Fibroblast of villous mesenchyme (primary cell): ENCODE measurements at regions not wholly inside any gene's neighbourhood (a gene's known extent, or its start where the extent isn't known, plus 50 kb on each side); places are given as distances from the start of the nearest gene placed in this dataset.

ENCODE experiments used
- DNase-seq: peaks from one replicate; pipeline ENCODE4 v3.0.0-alpha.2; 2010; ENCODE audit warnings: low read depth
- H3K4me3 ChIP-seq: 2 replicates; pipeline ENCODE4 v1.5.1; 2011; ENCODE audit warnings: low read depth, mild to moderate bottlenecking, low read length
- TF ChIP-seq, protein P1 (sequence below): IDR thresholded peaks from 2 replicates; pipeline ENCODE4 v1.5.1; 2012; ENCODE audit warnings: low read depth, mild to moderate bottlenecking, low read length; ENCODE audit not compliant: insufficient read depth

DNA sequence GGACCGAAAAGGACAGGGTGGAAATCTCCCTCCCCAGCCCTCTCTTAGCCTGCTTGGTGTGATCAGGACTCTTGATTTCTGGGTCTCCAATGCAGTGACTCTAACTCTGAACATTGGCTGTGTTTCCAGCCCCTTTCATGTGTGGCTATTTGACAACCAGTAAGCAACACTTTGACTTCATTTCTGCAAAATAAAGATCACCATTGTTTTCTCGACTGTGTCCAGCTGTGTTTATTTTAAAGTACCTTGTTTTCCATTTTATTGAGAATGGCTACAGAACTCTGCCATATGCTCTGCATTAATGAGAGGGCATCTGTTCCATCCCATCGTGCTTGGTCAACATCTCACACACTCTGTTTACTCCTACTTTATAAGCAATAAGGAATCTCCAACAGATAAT, 60.9 kb upstream of the TAGAP start:
- no peak overlapping the region for H3K4me3 ChIP-seq
- peak; percentile 4 for DNase-seq
- TF ChIP-seq, protein P1, sequence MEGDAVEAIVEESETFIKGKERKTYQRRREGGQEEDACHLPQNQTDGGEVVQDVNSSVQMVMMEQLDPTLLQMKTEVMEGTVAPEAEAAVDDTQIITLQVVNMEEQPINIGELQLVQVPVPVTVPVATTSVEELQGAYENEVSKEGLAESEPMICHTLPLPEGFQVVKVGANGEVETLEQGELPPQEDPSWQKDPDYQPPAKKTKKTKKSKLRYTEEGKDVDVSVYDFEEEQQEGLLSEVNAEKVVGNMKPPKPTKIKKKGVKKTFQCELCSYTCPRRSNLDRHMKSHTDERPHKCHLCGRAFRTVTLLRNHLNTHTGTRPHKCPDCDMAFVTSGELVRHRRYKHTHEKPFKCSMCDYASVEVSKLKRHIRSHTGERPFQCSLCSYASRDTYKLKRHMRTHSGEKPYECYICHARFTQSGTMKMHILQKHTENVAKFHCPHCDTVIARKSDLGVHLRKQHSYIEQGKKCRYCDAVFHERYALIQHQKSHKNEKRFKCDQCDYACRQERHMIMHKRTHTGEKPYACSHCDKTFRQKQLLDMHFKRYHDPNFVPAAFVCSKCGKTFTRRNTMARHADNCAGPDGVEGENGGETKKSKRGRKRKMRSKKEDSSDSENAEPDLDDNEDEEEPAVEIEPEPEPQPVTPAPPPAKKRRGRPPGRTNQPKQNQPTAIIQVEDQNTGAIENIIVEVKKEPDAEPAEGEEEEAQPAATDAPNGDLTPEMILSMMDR: no peak

DNA sequence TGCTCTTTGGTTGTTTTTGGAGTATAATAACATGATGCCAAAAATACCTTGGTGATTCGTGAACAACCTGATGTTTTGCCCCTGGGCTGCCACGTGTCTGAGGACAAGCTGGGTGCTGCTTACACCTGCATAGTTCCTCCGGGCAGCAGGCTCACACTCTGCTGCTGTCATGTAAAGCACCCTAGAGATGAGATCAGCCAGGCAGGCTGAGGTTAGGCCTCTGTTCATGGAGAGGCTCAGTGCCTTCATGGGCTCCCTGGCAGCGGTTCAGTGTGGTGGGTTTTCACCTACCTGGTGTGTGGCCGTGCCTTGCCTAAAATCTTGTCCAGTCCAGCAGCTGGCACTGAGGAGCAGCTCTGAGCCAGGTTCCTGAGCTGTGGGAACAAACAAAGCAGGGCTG, 60.1 kb upstream of the TAGAP start:
- TF ChIP-seq, protein P1: no peak
- DNase-seq: no peak
- H3K4me3 ChIP-seq: no peak overlapping the region

DNA sequence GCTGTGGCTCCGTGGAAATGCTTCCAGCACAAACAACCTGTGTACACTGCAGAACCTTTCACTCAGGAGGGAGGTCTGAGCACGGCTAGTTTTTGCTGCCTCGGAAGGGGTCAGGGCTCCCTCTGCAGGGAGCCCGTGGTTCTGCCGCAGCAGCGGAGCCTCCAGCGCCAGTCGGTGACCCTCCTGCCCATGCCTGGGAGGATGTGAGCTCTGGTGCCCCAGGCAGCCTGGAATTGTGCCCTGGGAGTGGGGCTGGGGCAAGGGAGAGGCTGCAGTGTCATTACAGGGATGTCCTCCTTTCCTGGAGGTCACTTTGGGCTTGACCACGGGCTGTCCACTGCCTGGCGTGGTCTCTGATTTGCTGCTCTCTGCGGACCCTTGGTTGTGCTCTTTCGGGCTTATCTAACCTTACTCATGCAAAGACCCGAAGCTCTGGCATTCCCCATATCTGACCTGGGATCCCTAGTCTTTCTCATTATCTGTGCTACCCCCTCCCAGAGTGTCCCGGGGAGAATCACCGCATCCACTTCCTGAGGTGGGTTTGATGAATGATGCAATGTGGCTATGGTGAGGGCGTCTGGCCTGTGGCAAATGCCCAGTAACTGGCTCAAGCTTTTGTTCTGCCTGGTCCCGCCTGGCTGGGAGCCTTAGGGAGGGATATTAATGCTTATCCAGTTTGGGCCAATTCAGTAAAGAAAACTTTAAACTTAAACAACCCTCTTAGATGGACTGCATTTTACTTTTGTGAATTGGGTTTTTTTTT, 59.6 kb upstream of the TAGAP start:
- TF ChIP-seq, protein P1: peak; percentile 96
- H3K4me3 ChIP-seq: no peak overlapping the region
- peak; percentile 40 for DNase-seq

DNA sequence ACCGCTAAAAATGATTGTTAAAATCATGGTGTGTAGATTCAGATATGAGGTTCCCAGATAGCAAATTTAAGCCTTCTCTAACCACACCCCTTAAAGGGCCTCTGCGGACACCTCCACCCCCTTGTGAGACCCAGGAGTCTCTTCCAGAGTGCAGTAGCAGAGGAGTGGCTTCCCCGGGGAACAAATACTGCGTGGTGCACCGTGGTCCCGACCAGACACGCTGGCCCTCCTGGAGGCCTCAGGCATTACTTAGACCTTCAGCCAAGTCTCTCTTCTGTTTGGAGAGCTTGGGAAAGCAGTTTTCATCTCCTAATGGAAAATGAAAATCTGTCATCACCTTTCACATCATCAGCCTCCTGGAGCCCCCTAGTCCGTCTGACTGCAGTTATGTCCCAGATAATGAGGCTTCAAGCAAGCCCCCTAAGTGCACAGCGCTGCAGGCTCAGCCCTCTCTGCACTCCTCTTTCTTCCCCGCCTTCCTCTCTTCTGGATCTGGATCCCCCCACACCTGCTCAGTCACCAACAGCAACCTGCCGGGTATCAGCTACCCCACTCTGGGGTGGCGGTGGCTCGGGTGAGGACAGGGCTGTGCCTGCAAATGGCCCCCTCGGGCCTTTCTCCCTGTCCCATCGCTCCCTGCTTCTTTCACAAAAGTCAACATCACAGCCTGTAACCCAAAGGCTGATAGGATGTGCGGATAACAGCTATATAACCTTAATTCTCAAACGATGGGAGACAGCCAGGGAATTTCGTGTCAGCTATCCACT, 58.8 kb upstream of the TAGAP start:
- DNase-seq: no peak
- H3K4me3 ChIP-seq: no peak overlapping the region
- TF ChIP-seq, protein P1: no peak

DNA sequence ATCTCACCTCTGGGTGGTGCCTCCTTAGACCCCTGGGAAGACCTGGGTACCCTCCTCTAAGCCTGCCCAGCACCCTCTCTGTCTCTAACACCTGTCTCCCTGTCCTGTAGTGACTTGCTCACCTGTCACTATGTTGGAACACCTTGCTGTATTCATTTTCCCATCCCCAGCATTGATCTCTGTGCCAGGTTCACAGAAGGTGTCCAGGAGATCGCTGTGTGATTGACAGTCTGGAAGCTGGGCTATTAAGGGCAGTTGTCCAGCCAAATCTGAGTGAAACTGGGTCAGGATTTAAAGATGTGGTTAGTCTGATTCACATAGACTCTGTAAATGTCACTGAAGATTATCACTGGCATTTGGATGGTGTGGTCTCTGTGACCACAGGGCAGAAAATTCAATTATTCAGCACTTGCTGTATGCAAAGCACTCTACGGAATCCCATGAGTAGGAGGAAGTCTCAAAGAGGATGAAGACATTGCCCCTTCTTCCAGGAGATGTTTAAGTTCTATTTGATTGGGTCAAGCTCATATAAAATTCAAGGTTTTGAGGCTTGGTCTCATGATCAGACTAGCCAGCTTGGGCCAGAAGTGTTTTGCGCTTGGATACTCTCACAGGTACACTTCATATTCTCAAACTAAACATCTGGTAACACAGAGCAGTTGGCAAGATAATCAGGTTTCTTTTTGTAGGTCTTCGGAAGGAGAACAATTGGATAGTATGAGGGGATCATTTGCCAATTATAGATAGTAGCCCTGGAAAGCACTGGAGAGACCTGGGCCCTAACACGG, 57.8 kb upstream of the TAGAP start:
- TF ChIP-seq, protein P1: no peak
- DNase-seq: no peak
- H3K4me3 ChIP-seq: no peak overlapping the region

DNA sequence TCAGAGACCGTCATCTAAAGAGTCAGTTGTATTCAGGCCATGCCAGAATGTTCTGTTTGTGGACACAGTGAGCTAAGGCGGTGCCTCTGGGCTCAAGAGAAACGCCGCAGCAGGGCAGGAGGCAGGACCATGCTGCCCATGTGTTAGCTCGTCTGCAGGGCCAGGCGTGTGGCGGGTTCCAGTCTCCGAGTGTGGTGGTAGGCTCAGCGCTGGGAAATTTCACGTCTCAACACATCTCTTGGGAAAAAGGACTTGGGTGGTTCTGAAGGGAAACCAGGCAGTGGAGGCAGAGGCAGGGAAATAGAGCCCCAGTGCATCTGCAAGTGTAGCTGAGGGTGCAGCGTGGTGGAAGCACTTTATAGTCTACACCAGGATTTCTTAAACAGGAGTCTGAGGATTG, 56.9 kb upstream of the TAGAP start:
- DNase-seq: no peak
- no peak overlapping the region for H3K4me3 ChIP-seq
- TF ChIP-seq, protein P1: no peak
